ENCODE measurements at regions not wholly inside any gene's neighbourhood (a gene's known extent, or its start where the extent isn't known, plus 50 kb on each side); places are given as distances from the start of the nearest gene placed in this dataset.
"Not testable (repeated sequence)": the region's sequence is repeated elsewhere in the genome, so short reads cannot be mapped to it uniquely, and the experiment has no call there.

DNA sequence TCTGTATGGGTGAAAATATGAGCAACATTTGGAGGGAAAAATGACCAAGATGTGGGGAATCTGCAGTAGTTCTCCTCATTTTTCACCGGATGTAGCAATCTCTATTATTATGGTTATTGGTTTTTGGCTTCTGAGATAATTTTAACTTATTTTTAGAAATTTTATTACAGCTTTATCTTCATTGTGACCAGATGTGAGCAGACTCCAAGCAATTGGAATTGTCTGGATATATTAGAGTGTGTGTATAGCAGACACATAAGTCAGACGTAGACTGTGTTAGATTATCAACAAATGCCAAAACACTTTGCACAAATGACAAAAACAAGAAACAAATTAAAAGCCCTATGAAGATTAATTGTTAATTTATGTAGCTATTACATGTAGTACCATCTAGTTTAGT, 249.1 kb downstream of the DNAJB9 start:
- DNase-seq: no peak

- no peak for DNase-seq
Measured at GRCh38 chr7:108824840-108825580, 255.3 kb downstream of the DNAJB9 start.

- DNase-seq: no peak
Measured at GRCh38 chr7:108825581-108825909, 255.9 kb downstream of the DNAJB9 start.

- no peak for DNase-seq
Measured at GRCh38 chr7:108836256-108836655, 266.6 kb downstream of the DNAJB9 start.

DNA sequence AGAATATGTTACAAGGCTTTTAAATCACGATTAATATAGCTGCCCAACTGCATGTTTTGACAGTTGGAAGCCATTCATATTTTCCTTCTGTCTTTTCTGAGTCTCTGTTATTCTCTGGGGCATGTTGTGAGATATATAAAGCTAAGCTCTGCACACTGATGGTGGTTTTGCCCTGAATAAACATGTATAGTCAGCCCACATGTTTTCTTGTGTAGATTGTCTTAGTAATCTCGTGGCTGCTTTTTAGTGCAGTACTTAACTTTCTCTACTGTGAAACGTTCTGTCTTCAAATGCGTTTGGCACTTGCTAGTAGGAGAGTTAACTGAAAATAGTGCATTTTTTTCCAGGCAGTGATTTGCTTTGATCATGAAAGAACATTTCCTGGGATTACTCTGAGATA, 268.5 kb downstream of the DNAJB9 start:
- DNase-seq: no peak

GRCh38 chr7:108839076-108839475, 269.4 kb downstream of the DNAJB9 start:
- DNase-seq: no peak

GRCh38 chr7:108845951-108846350, 276.3 kb downstream of the DNAJB9 start:
- DNase-seq: no peak

- no peak for DNase-seq
Measured at GRCh38 chr7:108846471-108846870, 276.8 kb downstream of the DNAJB9 start.

DNA sequence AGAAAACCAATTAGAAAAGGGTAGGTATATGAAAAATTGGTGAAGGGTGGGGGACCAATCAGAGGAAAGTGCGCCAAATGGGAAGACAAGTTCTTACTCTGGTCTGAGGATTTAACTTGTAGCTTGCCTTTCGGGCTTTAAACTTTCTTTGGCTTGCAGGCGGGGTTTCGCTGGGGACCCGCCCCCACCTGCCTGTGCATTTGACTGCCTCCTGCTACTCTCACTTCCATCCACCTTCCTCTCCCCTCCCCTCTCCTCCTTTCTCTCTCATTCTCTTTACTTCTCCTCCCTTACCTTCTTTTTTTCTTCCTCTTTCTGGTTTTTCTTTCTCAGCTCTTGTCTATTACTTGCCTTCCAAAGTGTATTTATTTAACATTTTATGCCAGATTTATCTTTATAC, 278.8 kb downstream of the DNAJB9 start:
- no peak for DNase-seq

- DNase-seq: no peak
Measured at GRCh38 chr7:108860615-108861014, 290.9 kb downstream of the DNAJB9 start.

- no peak for DNase-seq
Measured at GRCh38 chr7:108861071-108861470, 291.4 kb downstream of the DNAJB9 start.

DNA sequence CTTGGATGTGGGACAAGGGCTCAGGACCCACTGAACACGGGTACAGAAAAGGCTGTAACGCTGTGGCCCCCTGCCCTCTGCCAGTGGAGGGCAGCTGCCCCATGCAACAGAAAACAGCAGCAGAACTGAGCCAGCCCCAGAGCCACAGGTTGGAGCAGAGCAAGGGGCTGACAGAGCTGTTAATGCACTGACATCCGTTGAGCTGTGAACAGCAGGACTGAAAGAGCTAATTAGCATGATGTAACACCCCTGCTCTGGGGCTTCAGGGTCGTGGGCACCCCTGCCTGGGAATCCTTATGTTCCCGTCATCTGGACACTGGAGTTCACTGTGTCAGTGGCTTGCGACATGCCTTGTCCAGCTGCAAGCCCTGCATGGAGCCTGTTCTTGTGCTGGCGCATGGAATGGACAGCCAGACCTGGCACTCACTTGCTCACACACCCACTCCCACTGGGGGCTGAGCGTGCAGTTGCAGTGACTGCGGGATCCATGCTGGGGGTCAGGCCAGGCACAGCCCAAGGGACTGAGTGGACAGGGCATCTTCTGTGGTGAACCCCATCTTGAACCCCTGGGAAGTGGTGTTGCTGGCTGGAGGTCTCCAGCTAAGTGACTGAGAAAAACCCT, 293.7 kb downstream of the DNAJB9 start:
- DNase-seq: no peak

DNA sequence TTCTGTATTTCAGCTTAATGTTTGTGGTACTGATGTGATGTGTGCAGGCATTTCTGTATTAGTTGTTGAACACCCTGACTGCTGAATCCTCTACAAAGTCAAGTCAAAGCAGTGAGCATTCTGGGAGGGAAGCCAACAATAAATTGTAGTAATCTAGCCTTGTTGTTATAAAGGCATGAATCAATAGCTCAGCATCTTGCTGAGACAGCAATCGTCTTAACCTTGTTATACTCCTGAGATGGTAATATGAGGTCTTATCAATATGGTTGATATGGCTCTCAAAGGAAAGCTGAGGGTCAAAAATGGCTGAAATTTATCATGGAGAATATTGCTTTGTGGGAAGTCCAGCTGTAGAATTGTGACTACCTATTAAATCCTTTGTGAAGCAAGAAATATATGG, 299.4 kb downstream of the DNAJB9 start:
- DNase-seq: no peak

GRCh38 chr7:108875139-108875538, 305.5 kb downstream of the DNAJB9 start:
- DNase-seq: no peak

DNA sequence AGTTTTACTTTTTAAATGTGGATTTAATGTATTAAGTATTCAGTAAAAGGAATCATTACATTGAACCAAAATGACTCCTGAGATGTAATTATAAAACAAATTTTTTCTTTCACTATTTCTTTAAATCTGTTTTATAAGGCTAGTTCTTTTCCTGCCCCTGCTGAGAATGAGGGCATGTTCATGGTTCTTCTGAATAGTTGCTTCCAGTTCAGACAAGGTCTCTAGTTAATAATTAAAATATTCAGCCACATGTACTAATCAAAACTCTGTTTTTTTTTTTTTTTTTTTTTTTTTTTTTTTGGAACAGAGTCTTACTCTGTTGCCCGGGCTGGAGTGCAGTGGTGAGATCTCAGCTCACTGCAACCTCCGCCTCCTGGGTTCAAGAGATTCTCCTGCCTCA, 321.2 kb downstream of the DNAJB9 start:
- no peak for DNase-seq

GRCh38 chr7:108908456-108908855, 338.8 kb downstream of the DNAJB9 start:
- DNase-seq: no peak

- no peak for DNase-seq
Measured at GRCh38 chr7:108911016-108911415, 341.3 kb downstream of the DNAJB9 start.

DNA sequence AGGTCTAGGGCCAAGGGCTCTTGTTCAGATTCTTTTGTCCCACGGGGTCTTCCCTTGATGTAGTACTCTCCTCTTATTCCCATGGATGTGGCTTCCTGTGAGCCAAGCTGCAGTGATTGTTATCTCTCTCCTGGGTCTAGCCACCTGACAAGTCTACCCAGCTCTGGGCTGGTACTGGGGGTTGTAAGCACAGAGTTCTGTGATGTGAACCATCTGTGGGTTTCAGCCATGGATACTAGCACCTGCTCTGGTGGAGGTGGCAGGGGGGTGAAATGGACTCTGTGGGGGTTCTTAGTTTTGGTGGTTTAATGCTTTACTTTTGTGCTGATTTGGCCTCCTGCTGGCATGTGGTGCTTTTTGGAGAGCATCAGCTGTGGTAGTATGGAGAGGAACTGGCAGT, 350.8 kb downstream of the DNAJB9 start:
- DNase-seq: no peak

DNA sequence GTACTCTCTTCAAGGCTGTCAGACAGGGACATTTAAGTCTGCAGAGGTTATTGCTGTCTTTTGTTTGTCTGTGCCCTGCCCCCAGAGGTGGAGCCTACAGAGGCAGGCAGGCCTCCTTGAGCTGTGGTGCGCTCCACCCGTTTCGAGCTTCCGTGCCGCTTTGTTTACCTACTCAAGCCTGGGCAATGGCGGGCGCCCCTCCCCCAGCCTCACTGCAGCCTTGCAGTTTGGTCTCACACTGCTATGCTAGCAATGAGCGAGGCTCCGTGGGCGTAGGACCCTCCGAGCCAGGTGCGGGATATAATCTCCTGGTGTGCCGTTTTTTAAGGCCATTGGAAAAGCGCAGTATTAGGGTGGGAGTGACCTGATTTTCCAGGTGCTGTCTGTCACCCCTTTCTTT, 373.4 kb downstream of the DNAJB9 start:
- not testable (repeated sequence) for DNase-seq

DNA sequence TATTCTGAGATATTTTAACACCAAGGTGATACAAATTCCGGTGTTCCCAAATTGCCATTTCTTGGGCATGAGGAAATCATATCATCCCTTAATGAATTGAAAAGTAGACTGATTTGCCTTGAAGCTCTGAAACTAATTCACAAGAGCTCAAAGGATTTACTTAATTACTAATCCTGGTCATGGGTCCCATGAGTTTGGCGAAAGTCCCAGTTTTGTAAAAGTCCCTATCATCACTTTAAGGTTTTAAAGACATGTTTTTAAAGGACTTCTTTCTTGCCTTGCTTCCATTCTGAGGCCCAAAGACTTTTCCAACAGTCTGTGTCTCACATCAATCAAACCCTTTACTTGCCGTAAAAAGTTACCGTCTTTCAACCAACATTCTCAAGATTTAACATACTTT, 377.9 kb downstream of the DNAJB9 start:
- no peak for DNase-seq

DNA sequence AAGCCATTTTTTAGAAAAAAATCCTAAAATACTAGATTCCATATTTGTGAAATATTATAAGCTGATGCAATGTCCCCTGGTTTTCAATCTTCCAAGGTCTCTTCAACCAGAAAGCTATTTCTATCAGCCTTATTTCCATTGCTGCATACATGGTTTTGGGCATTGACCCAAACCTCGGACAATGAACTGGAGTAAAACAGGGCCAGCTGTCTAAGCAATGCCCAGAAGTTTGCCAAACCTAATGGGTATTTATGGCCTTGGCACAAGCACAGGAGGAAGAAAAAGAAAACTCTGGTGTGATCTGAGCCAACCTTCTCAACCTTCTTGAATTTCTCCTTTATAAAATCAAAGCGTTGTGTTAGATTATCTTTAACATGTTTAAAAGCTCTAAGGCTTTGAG, 402.3 kb downstream of the DNAJB9 start:
- no peak for DNase-seq

GRCh38 chr7:108973075-108973474, 403.4 kb downstream of the DNAJB9 start:
- no peak for DNase-seq

- no peak for DNase-seq
Measured at GRCh38 chr7:108974641-108975040, 405.0 kb downstream of the DNAJB9 start.

- no peak for DNase-seq
Measured at GRCh38 chr7:108985037-108985436, 415.4 kb downstream of the DNAJB9 start.

GRCh38 chr7:108989319-108989718, 419.6 kb downstream of the DNAJB9 start:
- no peak for DNase-seq

Data from cerebellar nuclear complex (tissue), 1 donor.